ENCODE measurements at regions not wholly inside any gene's neighbourhood (a gene's known extent, or its start where the extent isn't known, plus 50 kb on each side); places are given as distances from the start of the nearest gene placed in this dataset.

GRCh38 chr21:28590676-28591075 is 402.0 kb downstream of the LTN1 start:
- no peak for TF ChIP-seq LEF1 (IDR thresholded peaks at IDR 0.05; ENCODE audit: borderline replicate concordance)
- TF ChIP-seq FOXA1 (IDR thresholded peaks at IDR 0.05): no peak

All from HEK293T (cell line).